ENCODE measurements at regions not wholly inside any gene's neighbourhood (a gene's known extent, or its start where the extent isn't known, plus 50 kb on each side); places are given as distances from the start of the nearest gene placed in this dataset.

- TF ChIP-seq ZFP30 (CRISPR knock-in tag; IDR thresholded peaks at IDR 0.05) = no peak
- no peak for TF ChIP-seq ZNF565 (CRISPR knock-in tag; conservative IDR thresholded peaks at IDR 0.05; ENCODE audit: low read depth)
- TF ChIP-seq ZFP3 (CRISPR knock-in tag; IDR thresholded peaks at IDR 0.05) = no peak
- TF ChIP-seq RARB (CRISPR knock-in tag; IDR thresholded peaks at IDR 0.05) = no peak
- TF ChIP-seq PATZ1 (CRISPR knock-in tag; IDR thresholded peaks at IDR 0.05; ENCODE audit: borderline replicate concordance) = no peak
- no peak for TF ChIP-seq ZNF70 (CRISPR knock-in tag; IDR thresholded peaks at IDR 0.05)
- no peak for TF ChIP-seq TSHZ2 (CRISPR knock-in tag; IDR thresholded peaks at IDR 0.05)
These were observed 106.0 kb upstream of the TIAM1 start for GRCh38 chr21:31449921-31450535.

All from SK-N-SH treated with all-trans-retinoic acid at 6 μM for 48 hours (cell line).